NOMO-1 treated with DMSO at 0.1 percent for 48 hours (cell line): ENCODE measurements at regions not wholly inside any gene's neighbourhood (a gene's known extent, or its start where the extent isn't known, plus 50 kb on each side); places are given as distances from the start of the nearest gene placed in this dataset.

Experiments used
- DNase-seq: peaks from one replicate; lab custom pipeline; 2025; ENCODE audit not compliant: unreplicated experiment; lab: John Stamatoyannopoulos, UW

GRCh38 chr5:156232251-156232869 is 94.6 kb upstream of the SGCD start:
- no peak for DNase-seq

GRCh38 chr5:156237361-156237760 is 89.6 kb upstream of the SGCD start:
- no peak for DNase-seq

GRCh38 chr5:156239800-156240199 is 87.2 kb upstream of the SGCD start:
- no peak for DNase-seq

GRCh38 chr5:156240414-156240813 is 86.5 kb upstream of the SGCD start:
- DNase-seq = no peak

- DNase-seq = no peak
Measured at GRCh38 chr5:156241266-156241665, 85.7 kb upstream of the SGCD start.

GRCh38 chr5:156245895-156246294 is 81.1 kb upstream of the SGCD start:
- DNase-seq = no peak

- no peak for DNase-seq
Measured at GRCh38 chr5:156251076-156251475, 75.9 kb upstream of the SGCD start.

- DNase-seq = no peak
Measured at GRCh38 chr5:156253130-156253529, 73.8 kb upstream of the SGCD start.

- no peak for DNase-seq
Measured at GRCh38 chr5:156254196-156254595, 72.8 kb upstream of the SGCD start.

GRCh38 chr5:156256642-156257041 is 70.3 kb upstream of the SGCD start:
- DNase-seq = no peak

- DNase-seq = no peak
Measured at GRCh38 chr5:156258934-156259333, 68.0 kb upstream of the SGCD start.

GRCh38 chr5:156259618-156260017 is 67.3 kb upstream of the SGCD start:
- DNase-seq = no peak

- DNase-seq = no peak
Measured at GRCh38 chr5:156261275-156261939, 65.6 kb upstream of the SGCD start.

- DNase-seq = no peak
Measured at GRCh38 chr5:156271569-156271968, 55.4 kb upstream of the SGCD start.

GRCh38 chr5:156272139-156272538 is 54.8 kb upstream of the SGCD start:
- no peak for DNase-seq

GRCh38 chr5:156273325-156273724 is 53.6 kb upstream of the SGCD start:
- no peak for DNase-seq

- no peak for DNase-seq
Measured at GRCh38 chr5:156274453-156274852, 52.5 kb upstream of the SGCD start.
